ENCODE measurements at regions not wholly inside any gene's neighbourhood (a gene's known extent, or its start where the extent isn't known, plus 50 kb on each side); places are given as distances from the start of the nearest gene placed in this dataset.

GRCh38 chr13:37364956-37365355 lies 233.6 kb downstream of the POSTN start (continued):
- TF ChIP-seq RERE (CRISPR knock-in tag; IDR thresholded peaks at IDR 0.05; ENCODE audit: low read depth): no peak

GRCh38 chr13:37364007-37364406 lies 234.6 kb downstream of the POSTN start:
- 52% methylated on average over 1 of the region's 1 CpG for WGBS (ENCODE audit: low lambda C conversion rate)
- Histone ChIP-seq H3K79me2 (ENCODE audit: insufficient read depth, low read length) (no peaks in the 10 kb centered on the region), H3K9ac (ENCODE audit: insufficient read depth, low read depth, low read length) (no peak overlapping the region), H3K36me3 (replicated peaks in 1 of 2; ENCODE audit: control insufficient read depth in 1 of 2, insufficient read depth in 2 of 2, low read length in 2 of 2) (no peaks in the 10 kb centered on the region), H3K27ac (ENCODE audit: extremely low read length, insufficient read depth, low read length) (no peak overlapping the region), H3K27me3 (ENCODE audit: control insufficient read depth in 1 of 2, insufficient read depth in 2 of 2, low read length in 2 of 2) (no peaks in the 10 kb centered on the region), H2AFZ (ENCODE audit: low read length) (no peak overlapping the region), H3K9me3 (ENCODE audit: low read length) (no peaks in the 10 kb centered on the region), H4K20me1 (ENCODE audit: insufficient read depth, low read length) (no peaks in the 10 kb centered on the region), H3K4me1 (ENCODE audit: insufficient read depth, low read length) (no peaks in the 10 kb centered on the region), H3K4me2 (ENCODE audit: low read depth, low read length) (no peak overlapping the region), H3K4me3 (replicated peaks in 1 of 3; ENCODE audit: insufficient read depth in 1 of 3, low read depth in 2 of 3, low read length in 3 of 3) (no peak overlapping the region)
- intact Hi-C loops (cut with micrococcal nuclease; ENCODE audit: unreplicated experiment) (no loop called here), in situ Hi-C loops (cut with HindIII; ENCODE audit: extremely low pct_ligation_motif_present, low pct_unique_long_range_greater_than_20kb) (no loop called here)
- TF ChIP-seq CREB1 (IDR thresholded peaks at IDR 0.05) (no peak), CREB1 (CRISPR knock-in tag; IDR thresholded peaks at IDR 0.05) (no peak)
- BruUV-seq (replicated peaks): no TSS peak
- ChIA-PET POLR2A (no interaction called here), CTCF (ENCODE audit: low intra/inter-chr PET ratio, low total read pairs) (no interaction called here)
- no peak for FAIRE-seq
- DNase-seq (ENCODE audit: low spot score): no peak
- no peak for ATAC-seq

All from HepG2 (cell line).